RWPE1 (cell line): ENCODE measurements at regions not wholly inside any gene's neighbourhood (a gene's known extent, or its start where the extent isn't known, plus 50 kb on each side); places are given as distances from the start of the nearest gene placed in this dataset.
"Not testable (repeated sequence)": the region's sequence is repeated elsewhere in the genome, so short reads cannot be mapped to it uniquely, and the experiment has no call there.

Source experiments
- CTCF ChIA-PET: fragments of 350-600 bp; sonication (Branson Sonifier 250); formaldehyde crosslinking; extraction: SDS; loops from one replicate; lab custom pipeline; 2021; lab: Yijun Ruan, JAX
- POLR2A ChIA-PET: fragments of 400-600 bp; formaldehyde crosslinking; extraction: SDS; loops from one replicate; lab custom pipeline; 2020; ENCODE audit warnings: antibody characterized with exemption; ENCODE audit not compliant: low non-redundant PET; lab: Yijun Ruan, JAX
- DNase-seq: peaks from one replicate; pipeline ENCODE4 v3.0.0; 2012; ENCODE audit warnings: low spot score
- H3K27ac ChIP-seq: fragments of 450-650 bp; 2 replicates; pipeline ENCODE4 v1.5.1; 2017
- CTCF ChIP-seq: fragments of 450-650 bp; conservative IDR thresholded peaks from 2 replicates; pipeline ENCODE4 v1.5.1; 2017; ENCODE audit warnings: low read depth, mild to moderate bottlenecking

GRCh38 chr5:99404764-99405302 is 476.0 kb upstream of the CHD1 start:
- DNase-seq, POLR2A ChIA-PET, CTCF ChIA-PET: not testable (repeated sequence)

GRCh38 chr5:99400571-99400970 is 471.8 kb upstream of the CHD1 start:
- CTCF ChIA-PET, DNase-seq, POLR2A ChIA-PET: not testable (repeated sequence)

More at GRCh38 chr5:99404764-99405302, 476.0 kb upstream of the CHD1 start:
- not testable (repeated sequence) for H3K27ac ChIP-seq

GRCh38 chr5:99398976-99399375 is 470.2 kb upstream of the CHD1 start:
- POLR2A ChIA-PET = no interaction called here
- DNase-seq = no peak
- CTCF ChIA-PET = no interaction called here
- TF ChIP-seq CTCF = no peak
- no peak overlapping the region for H3K27ac ChIP-seq

More at GRCh38 chr5:99400571-99400970, 471.8 kb upstream of the CHD1 start:
- H3K27ac ChIP-seq = not testable (repeated sequence)

GRCh38 chr5:99386406-99387077 is 457.7 kb upstream of the CHD1 start:
- ChIA-PET CTCF (no interaction called here), POLR2A (no interaction called here)
- TF ChIP-seq CTCF = no peak
- DNase-seq = no peak
- H3K27ac ChIP-seq = no peak overlapping the region

- CTCF ChIA-PET = no interaction called here
- no peak for TF ChIP-seq CTCF
- H3K27ac ChIP-seq = no peak overlapping the region
- POLR2A ChIA-PET = no interaction called here
- no peak for DNase-seq
These were observed 450.4 kb upstream of the CHD1 start for GRCh38 chr5:99379187-99379586.

GRCh38 chr5:99378443-99378842 is 449.6 kb upstream of the CHD1 start:
- ChIA-PET POLR2A (no interaction called here), CTCF (no interaction called here)
- no peak overlapping the region for H3K27ac ChIP-seq
- TF ChIP-seq CTCF = no peak
- DNase-seq = no peak

GRCh38 chr5:99369797-99370593 is 441.2 kb upstream of the CHD1 start:
- DNase-seq = no peak
- H3K27ac ChIP-seq = no peak overlapping the region
- ChIA-PET CTCF (interaction anchor here (0.6 kb wide), 1 partner anchor 265 kb away, joined by 6 read pairs; no protein-coding TSS in a partner anchor), POLR2A (no interaction called here)
- TF ChIP-seq CTCF = no peak
